HG03521 (cell line): ENCODE measurements at regions not wholly inside any gene's neighbourhood (a gene's known extent, or its start where the extent isn't known, plus 50 kb on each side); places are given as distances from the start of the nearest gene placed in this dataset.
"Not testable (repeated sequence)": the region's sequence is repeated elsewhere in the genome, so short reads cannot be mapped to it uniquely, and the experiment has no call there.

Source experiments
- ATAC-seq: cut with Tn5 transposase; IDR thresholded peaks from one replicate; pipeline ENCODE4 v1.9.1; 2021; ENCODE audit warnings: mild to moderate bottlenecking, moderate library complexity; ENCODE audit not compliant: unreplicated experiment

GRCh38 chr13:109702030-109702597 lies 84.3 kb downstream of the IRS2 start:
- ATAC-seq: not testable (repeated sequence)

DNA sequence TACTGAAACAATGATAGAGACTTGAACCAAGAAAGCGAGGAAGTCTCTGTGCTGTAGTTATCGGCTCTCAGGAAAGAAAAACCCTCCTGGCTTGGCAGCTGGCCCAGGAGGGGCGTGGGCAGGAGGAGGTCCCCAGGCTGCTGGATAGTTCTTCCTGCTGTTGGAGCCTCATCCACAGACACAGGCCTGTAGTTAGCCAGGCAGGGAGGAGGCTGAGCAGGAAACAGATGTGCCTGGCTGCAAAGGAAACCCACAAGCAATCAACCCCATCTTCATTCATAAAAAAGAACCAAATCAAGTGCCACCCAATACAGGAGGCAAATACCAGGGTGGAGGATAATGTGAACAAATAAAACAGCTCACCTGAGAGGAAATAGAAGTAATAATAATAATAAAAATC lies 86.2 kb downstream of the IRS2 start:
- no peak for ATAC-seq

DNA sequence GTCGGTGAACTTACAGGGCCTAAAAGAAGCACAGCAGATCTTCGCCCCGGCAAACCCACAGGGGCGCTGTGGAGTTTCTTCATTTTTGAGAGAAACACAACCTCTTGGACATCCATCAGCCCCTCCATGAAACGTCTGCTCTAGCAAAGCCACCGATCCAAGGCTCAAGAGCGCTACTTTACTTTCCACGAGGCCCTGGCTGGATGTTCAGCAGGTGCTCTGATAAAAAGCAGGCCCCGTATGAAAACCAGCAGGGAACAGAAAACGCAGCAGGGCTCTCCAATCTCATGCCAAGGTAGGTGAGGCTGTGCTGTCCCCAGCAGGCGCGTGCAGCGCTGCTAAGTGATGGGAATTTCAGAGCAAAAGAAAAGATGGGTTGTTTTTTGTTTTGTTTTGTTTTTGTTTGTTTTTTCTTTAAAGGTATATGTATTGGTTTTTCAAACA lies 86.7 kb downstream of the IRS2 start:
- ATAC-seq: no peak

DNA sequence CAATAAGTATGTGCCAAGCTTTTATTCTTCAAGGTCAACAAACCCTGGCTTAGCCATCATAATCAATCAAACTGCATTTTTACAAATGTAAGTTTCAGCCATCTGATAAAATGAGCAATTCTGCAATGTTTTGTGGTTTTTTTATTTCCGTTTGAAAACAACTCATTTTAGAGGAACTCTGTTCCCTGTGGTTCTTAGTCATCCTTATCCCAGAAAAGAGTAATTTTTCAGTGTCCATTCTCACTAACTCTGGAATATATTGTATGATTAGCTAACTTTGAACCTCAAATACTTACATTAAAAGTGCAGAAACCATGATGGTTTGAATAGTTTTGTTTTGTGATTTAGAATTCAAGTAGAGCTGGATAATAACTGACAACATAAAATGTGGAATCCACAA lies 87.6 kb downstream of the IRS2 start:
- ATAC-seq: no peak

DNA sequence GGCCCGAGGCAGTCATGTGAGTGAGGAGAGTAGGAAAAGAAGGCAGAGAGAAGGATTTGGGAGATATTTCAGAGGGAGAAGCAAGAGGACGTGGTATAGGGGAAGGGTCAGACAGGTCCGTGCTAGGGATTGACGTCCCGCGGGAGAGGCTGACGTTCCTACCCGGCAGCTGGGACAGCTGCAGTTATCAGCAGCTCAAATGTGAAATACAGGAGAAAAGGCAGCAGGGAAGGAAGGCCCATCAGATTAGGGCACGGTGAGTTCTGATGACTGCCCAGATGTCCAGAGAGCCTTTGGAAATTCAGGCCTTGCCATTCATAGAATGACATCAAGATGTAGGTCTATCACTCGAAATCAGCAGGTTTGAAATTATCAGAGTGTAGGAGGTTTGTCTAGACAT lies 88.4 kb downstream of the IRS2 start:
- no peak for ATAC-seq

DNA sequence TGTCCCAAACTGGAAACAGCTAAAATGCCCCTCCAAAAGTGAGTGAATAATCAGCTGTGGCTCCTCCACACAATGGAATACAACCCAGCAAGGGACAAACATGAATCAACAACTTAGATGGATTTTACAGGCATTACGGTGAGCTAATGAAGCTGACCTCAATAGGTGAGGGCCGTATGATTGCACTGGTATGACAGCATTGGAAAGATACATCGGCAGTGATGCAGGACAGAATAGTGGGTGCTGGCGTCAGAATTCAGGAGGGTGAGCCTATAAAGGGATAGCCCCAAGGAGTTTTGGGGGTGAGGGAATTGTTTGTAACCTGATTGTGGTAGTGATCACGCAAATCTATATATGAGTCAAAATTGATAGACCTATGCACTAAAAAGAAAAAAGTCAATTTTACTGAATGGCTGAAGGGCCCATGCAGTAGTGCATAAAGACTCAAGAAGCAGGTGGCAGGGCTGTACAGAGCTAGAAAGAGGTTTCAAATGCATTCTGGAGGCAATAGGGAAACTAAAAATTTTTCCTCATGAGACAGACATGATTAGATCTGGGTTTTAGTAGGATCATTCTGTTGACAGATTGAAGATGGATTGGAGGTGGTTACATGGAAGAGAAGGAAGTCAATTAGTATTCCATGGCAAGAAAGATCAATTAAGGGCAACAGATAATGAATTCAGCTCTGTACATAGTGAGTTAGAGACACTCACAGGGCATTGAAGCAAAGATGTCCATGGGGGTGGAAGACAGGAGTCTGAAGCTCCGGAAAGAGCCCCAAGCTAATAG lies 90.8 kb downstream of the IRS2 start:
- no peak for ATAC-seq

- no peak for ATAC-seq
These were observed 91.4 kb downstream of the IRS2 start for GRCh38 chr13:109694972-109695371.

DNA sequence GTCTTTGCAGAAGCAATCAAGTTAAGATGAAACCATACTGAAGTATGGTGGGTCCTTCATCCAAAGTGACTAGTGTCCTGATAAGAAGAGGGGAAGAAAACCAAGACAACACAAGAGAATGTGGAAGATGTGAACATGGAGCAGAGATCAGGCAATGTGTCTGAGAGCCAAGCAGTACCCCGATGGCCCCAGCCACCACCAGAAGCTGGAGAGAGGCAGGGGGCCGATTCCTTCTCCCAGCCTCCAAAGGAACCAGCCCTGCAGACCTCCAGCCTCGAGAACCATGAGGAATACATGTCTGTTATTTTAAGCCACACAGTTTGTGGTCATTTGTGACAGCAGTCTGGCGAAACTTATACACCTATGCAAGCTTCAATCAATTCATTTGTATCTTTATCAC lies 93.2 kb downstream of the IRS2 start:
- ATAC-seq: no peak

- no peak for ATAC-seq
These were observed 94.7 kb downstream of the IRS2 start for GRCh38 chr13:109691689-109692088.

- ATAC-seq: no peak
These were observed 98.6 kb downstream of the IRS2 start for GRCh38 chr13:109687559-109688448.

- ATAC-seq: no peak
These were observed 101.2 kb downstream of the IRS2 start for GRCh38 chr13:109685203-109685602.

- no peak for ATAC-seq
These were observed 101.6 kb downstream of the IRS2 start for GRCh38 chr13:109684824-109685202.

DNA sequence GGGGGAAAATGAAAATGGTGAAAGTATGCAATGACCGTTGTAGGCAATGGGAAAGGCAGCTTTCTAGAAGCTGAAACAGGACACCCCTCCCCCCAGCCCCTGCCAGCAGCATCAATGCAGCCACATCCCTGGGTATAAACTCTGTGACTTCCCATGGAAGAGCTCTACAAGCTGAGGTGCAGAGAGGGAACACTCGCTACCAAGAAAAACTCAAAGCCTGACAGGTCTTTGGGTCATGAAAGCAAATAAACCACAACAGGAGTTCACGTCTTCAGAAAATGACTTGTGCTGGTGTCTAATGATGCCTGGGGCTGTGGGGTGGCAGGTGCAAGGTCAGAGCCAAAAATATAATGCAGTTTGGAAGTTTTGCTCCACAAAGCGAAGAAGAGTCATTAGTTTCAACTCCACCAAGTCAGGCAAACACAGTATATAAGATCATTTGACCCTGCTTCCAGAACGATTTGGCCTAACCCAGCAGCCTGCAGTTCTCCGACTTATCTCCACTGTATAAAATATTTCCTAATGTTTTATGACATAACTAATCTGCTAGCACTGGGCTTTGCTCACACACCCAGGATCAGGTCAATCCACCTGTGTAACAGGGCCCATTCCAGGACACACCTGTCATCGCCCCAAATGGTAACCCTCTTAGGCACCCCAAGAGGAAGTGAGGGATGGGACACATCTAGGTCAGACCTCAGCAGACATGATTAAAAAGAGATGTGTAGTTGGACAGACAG lies 102.1 kb downstream of the IRS2 start:
- ATAC-seq: no peak

- ATAC-seq: no peak
These were observed 103.7 kb downstream of the IRS2 start for GRCh38 chr13:109682534-109683244.

GRCh38 chr13:109680930-109681329 lies 105.5 kb downstream of the IRS2 start:
- no peak for ATAC-seq

- ATAC-seq: no peak
These were observed 106.1 kb downstream of the IRS2 start for GRCh38 chr13:109680288-109680687.

DNA sequence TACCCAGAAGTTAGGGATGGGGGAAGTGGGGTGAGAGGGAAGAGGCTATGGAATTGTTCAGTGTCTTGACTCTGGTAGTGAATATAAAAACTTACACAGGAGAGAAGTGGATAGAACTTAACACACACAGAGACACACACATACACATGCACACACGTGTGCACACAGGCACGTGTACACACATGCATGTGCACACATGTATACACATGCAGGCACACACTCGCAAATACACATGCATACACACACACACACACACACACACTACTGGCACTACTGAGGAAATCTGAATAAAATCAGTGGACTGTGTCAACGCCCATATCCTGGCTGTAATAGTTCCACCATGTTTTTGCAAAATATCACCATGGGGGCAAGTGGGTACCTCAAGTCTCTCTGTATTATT lies 107.9 kb downstream of the IRS2 start:
- ATAC-seq: no peak

GRCh38 chr13:109677206-109677605 lies 109.2 kb downstream of the IRS2 start:
- no peak for ATAC-seq

GRCh38 chr13:109673477-109673876 lies 112.9 kb downstream of the IRS2 start:
- no peak for ATAC-seq

GRCh38 chr13:109672545-109672944 lies 113.8 kb downstream of the IRS2 start:
- no peak for ATAC-seq
